Loucy (cell line): ENCODE measurements at regions not wholly inside any gene's neighbourhood (a gene's known extent, or its start where the extent isn't known, plus 50 kb on each side); places are given as distances from the start of the nearest gene placed in this dataset.

Experiments
- H2AFZ ChIP-seq: fragments of 200-600 bp; sonication (generic); 2 replicates; pipeline ENCODE4 v1.6.0; 2016; ENCODE audit warnings: antibody characterized with exemption, mild to moderate bottlenecking, low read length, moderate library complexity
- H3F3A ChIP-seq: fragments of 200-600 bp; 2 replicates; pipeline ENCODE4 v1.6.0; 2016; ENCODE audit warnings: antibody characterized with exemption, low read depth, mild to moderate bottlenecking
- H3K27me3 ChIP-seq: fragments of 200-600 bp; sonication (generic); 2 replicates; pipeline ENCODE4 v1.6.1; 2014; ENCODE audit warnings: low read length, mild to moderate bottlenecking; ENCODE audit not compliant: insufficient read depth, poor library complexity, severe bottlenecking
- H3K36me3 ChIP-seq: fragments of 200-600 bp; sonication (generic); 2 replicates; pipeline ENCODE4 v1.6.1; 2016; ENCODE audit warnings: low read length; ENCODE audit not compliant: insufficient read depth
- H3K4me1 ChIP-seq: fragments of 200-600 bp; sonication (generic); 2 replicates; pipeline ENCODE4 v1.5.1; 2014; ENCODE audit warnings: low read length, mild to moderate bottlenecking; ENCODE audit not compliant: insufficient read depth, poor library complexity, severe bottlenecking
- H3K4me2 ChIP-seq: fragments of 200-600 bp; sonication (generic); 2 replicates; pipeline ENCODE4 v1.6.0; 2014; ENCODE audit warnings: antibody characterized with exemption, low read length, low read depth, mild to moderate bottlenecking; ENCODE audit not compliant: poor library complexity, severe bottlenecking
- H3K4me3 ChIP-seq: fragments of 200-600 bp; sonication (generic); 2 replicates; pipeline ENCODE4 v1.5.1; 2014; ENCODE audit warnings: low read length, mild to moderate bottlenecking, mixed read lengths; ENCODE audit not compliant: poor library complexity, severe bottlenecking
- H3K79me2 ChIP-seq: fragments of 200-600 bp; sonication (generic); 2 replicates; pipeline ENCODE4 v1.6.1; 2014; ENCODE audit warnings: low read length; ENCODE audit not compliant: insufficient read depth
- H3K9ac ChIP-seq: fragments of 200-600 bp; sonication (generic); 2 replicates; pipeline ENCODE4 v1.6.0; 2014; ENCODE audit warnings: mild to moderate bottlenecking, low read depth, low read length, moderate library complexity; ENCODE audit not compliant: poor library complexity, severe bottlenecking
- H3K9me2 ChIP-seq: fragments of 200-600 bp; sonication (generic); replicated peaks from 2 replicates; pipeline ENCODE4 v1.6.1; 2016; ENCODE audit warnings: low read depth, low read length, mixed read lengths
- H3K9me3 ChIP-seq: fragments of 200-600 bp; sonication (generic); 2 replicates; pipeline ENCODE4 v1.6.1; 2014; ENCODE audit warnings: mild to moderate bottlenecking, antibody characterized with exemption, low read length, low read depth; ENCODE audit not compliant: insufficient read depth
- H4K20me1 ChIP-seq: fragments of 200-600 bp; sonication (generic); 2 replicates; pipeline ENCODE4 v1.6.0; 2014; ENCODE audit warnings: antibody characterized with exemption, low read length, mild to moderate bottlenecking; ENCODE audit not compliant: insufficient read depth, poor library complexity, severe bottlenecking
- EZH2phosphoT487 ChIP-seq: fragments of 200-600 bp; IDR thresholded peaks from 2 replicates; pipeline ENCODE4 v1.6.1; 2018; ENCODE audit warnings: antibody characterized with exemption, mild to moderate bottlenecking, moderate library complexity, borderline replicate concordance
- TF ChIP-seq, protein P1 (sequence below): fragments of 200-600 bp; sonication (generic); conservative IDR thresholded peaks from 2 replicates; pipeline ENCODE4 v1.5.1; 2014; ENCODE audit warnings: mild to moderate bottlenecking, antibody characterized with exemption, low read length

DNA sequence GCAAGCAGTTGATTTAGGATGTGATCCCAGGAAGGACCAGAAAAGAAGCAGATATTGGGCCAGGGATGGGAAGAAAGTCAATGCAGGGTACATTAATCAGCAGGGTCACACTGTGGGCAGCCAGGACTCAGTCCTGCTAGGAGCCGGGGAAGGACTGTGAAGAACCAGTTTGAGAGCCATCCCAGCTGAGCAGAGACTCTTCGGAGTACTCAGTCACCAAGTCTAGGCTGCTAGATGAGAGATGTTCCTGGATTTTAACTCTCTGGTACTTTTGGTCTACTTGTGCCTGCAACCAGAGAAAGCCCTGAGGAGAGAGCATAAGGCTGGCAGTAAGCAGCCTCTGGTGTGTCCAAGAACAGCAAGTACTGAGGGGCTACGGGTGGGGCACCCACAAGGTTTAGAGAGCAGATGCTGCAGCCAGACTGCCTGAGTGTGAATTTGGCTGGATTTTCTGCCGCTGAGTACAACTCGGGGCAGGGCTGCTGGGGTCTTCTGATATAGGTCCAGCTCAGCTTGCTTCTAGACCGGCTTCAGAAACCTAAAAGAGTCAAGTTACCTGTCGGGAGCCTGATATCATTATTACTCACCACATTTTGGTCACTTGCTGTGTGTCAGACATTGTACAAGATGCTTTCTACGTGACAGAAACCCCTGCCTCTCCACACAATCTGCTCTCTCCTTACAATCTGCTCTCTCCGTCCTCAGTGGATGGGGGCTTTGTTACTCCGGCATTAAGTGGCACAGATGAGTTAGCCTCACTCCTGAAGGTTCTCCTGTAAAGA is 250.2 kb upstream of the GAS1 start:
- H3K4me3 ChIP-seq: no peak overlapping the region
- no peaks in the 10 kb centered on the region for H3K4me1 ChIP-seq
- H3F3A ChIP-seq: no peaks in the 10 kb centered on the region
- H4K20me1 ChIP-seq: no peaks in the 10 kb centered on the region
- no peaks in the 10 kb centered on the region for H3K79me2 ChIP-seq
- no peak overlapping the region for H2AFZ ChIP-seq
- H3K9me2 ChIP-seq: no peaks in the 10 kb centered on the region
- no peak overlapping the region for H3K4me2 ChIP-seq
- no peaks in the 10 kb centered on the region for H3K27me3 ChIP-seq
- no peaks in the 10 kb centered on the region for H3K9me3 ChIP-seq
- TF ChIP-seq, protein P1, sequence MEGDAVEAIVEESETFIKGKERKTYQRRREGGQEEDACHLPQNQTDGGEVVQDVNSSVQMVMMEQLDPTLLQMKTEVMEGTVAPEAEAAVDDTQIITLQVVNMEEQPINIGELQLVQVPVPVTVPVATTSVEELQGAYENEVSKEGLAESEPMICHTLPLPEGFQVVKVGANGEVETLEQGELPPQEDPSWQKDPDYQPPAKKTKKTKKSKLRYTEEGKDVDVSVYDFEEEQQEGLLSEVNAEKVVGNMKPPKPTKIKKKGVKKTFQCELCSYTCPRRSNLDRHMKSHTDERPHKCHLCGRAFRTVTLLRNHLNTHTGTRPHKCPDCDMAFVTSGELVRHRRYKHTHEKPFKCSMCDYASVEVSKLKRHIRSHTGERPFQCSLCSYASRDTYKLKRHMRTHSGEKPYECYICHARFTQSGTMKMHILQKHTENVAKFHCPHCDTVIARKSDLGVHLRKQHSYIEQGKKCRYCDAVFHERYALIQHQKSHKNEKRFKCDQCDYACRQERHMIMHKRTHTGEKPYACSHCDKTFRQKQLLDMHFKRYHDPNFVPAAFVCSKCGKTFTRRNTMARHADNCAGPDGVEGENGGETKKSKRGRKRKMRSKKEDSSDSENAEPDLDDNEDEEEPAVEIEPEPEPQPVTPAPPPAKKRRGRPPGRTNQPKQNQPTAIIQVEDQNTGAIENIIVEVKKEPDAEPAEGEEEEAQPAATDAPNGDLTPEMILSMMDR: no peak
- no peak for TF ChIP-seq EZH2phosphoT487
- no peak overlapping the region for H3K9ac ChIP-seq
- no peaks in the 10 kb centered on the region for H3K36me3 ChIP-seq

DNA sequence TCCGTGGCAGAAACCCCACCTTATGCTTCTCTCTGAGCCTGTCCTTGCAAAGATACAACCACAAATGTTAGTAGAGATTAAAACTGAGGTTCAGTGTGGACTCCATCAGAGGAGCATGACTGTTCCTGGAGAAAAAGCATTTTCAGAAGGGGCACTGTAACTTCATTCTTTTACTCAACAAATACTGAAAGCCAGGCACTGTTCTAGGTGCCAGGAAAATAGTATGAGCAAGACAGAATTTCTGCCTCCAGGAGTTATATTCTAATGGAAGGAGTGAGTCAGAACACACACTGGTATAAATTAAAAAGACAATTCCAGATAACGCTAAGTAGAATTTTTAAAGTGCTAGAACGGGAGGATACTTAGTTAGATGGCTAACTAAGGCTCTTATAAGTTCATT is 251.4 kb upstream of the GAS1 start:
- Histone ChIP-seq H4K20me1 (no peaks in the 10 kb centered on the region), H3K36me3 (no peaks in the 10 kb centered on the region), H3K9ac (no peak overlapping the region), H3K4me2 (no peak overlapping the region), H3K9me2 (no peaks in the 10 kb centered on the region), H3F3A (no peaks in the 10 kb centered on the region), H3K27me3 (no peaks in the 10 kb centered on the region), H3K4me3 (no peak overlapping the region), H3K4me1 (no peaks in the 10 kb centered on the region), H3K9me3 (no peaks in the 10 kb centered on the region), H2AFZ (no peak overlapping the region), H3K79me2 (no peaks in the 10 kb centered on the region)
- TF ChIP-seq EZH2phosphoT487: no peak
- TF ChIP-seq, protein P1: no peak

DNA sequence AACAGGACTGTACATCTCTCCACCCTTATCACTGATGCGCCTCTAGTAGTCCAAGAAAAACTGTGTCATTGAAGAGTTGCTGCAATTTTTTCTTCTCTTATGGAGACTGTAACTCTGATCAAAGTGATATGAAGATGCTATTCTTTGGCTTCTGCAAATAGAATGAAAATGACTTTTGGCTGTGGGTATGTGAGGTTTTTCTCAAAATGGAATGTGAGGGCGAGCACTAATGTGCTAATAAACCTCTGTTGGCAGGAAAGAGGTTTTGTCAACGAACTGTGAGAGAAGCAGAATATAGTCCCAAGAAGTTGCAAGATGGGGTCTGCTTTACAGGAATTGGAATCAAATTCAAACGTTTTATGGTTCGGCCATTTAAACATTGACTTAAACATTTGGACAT is 252.0 kb upstream of the GAS1 start:
- no peaks in the 10 kb centered on the region for H3K4me1 ChIP-seq
- no peaks in the 10 kb centered on the region for H3K36me3 ChIP-seq
- no peaks in the 10 kb centered on the region for H4K20me1 ChIP-seq
- no peak overlapping the region for H3K4me2 ChIP-seq
- H3K27me3 ChIP-seq: no peaks in the 10 kb centered on the region
- no peaks in the 10 kb centered on the region for H3K79me2 ChIP-seq
- no peak overlapping the region for H3K9ac ChIP-seq
- no peak overlapping the region for H2AFZ ChIP-seq
- no peak for TF ChIP-seq EZH2phosphoT487
- TF ChIP-seq, protein P1: no peak
- no peaks in the 10 kb centered on the region for H3K9me2 ChIP-seq
- no peaks in the 10 kb centered on the region for H3F3A ChIP-seq
- no peak overlapping the region for H3K4me3 ChIP-seq
- no peaks in the 10 kb centered on the region for H3K9me3 ChIP-seq
